ENCODE measurements at regions not wholly inside any gene's neighbourhood (a gene's known extent, or its start where the extent isn't known, plus 50 kb on each side); places are given as distances from the start of the nearest gene placed in this dataset.
A peak's percentile ranks its signal among the peaks of the same experiment; 100 is the strongest.

DNA sequence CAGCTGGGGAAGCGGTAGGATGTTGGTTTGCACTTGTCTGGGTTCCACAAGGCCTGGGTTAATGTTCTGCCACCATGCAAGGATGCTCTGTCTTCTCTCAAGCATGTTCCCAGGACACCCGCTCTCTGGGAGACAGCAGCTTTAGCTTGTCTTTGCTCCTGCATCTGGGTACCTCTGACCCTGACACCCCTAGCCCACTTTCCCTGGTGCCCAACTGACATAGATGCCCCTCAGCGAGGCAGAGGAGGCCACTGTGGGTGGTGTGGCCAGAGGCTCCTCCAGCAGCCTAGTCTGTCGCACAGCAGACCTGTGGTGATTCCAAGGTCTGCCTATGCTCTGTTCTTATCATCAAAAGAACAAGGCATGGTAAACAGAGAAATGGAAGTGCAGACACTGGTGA, 83.6 kb upstream of the ALDH1L1 start:
- WGBS, 2 experiments (ENCODE audit: extremely low coverage in 2 of 2, insufficient read length in 1 of 2): no CpG with 5 or more reads among the region's 4 CpGs
- dilution Hi-C loops (cut with HindIII; ENCODE audit: low sequenced_read_pairs, unreplicated experiment): no loop called here
- no peak for ATAC-seq (ENCODE audit: low read depth)

More for the DNA sequence above, 83.6 kb upstream of the ALDH1L1 start:
- Histone ChIP-seq H3K4me2 (ENCODE audit: low read depth, low read length) (no peak overlapping the region), H2AK5ac (ENCODE audit: low read depth, low read length) (no peak overlapping the region), H3K4ac (ENCODE audit: low read depth, low read length) (0 out of 2 replicates have a peak overlapping the region, but pooled peaks have one; percentile 3), H4K5ac (ENCODE audit: low read depth, low read length) (no peak overlapping the region), H3K4me1 (ENCODE audit: control insufficient read depth, insufficient read depth, low read length) (peaks cover 15% of the 10 kb centered on the region), H3K27me3 (ENCODE audit: control insufficient read depth, insufficient read depth, low read length) (no peaks in the 10 kb centered on the region), H2AFZ (replicated peaks; ENCODE audit: low read length, poor library complexity) (no peak overlapping the region), H2BK120ac (ENCODE audit: low read depth, low read length) (no peak overlapping the region), H3K56ac (ENCODE audit: extremely low read depth, insufficient read depth, low read length) (no peak overlapping the region), H2BK15ac (ENCODE audit: low read depth, low read length) (no peak overlapping the region), H3K4me3 (ENCODE audit: insufficient read depth, low read depth, low read length) (no peak overlapping the region), H2BK5ac (ENCODE audit: low read depth, low read length, poor library complexity, severe bottlenecking) (no peak overlapping the region), H2BK20ac (ENCODE audit: low read depth, low read length) (no peak overlapping the region), H4K8ac (ENCODE audit: low read depth in 2 of 2, low read length in 2 of 2) (no peak overlapping the region), H3K27ac (ENCODE audit: insufficient read depth, low read length) (no peak overlapping the region), H3K9me1 (ENCODE audit: insufficient read depth, low read length) (peaks cover 15% of the 10 kb centered on the region), H3K9me3 (ENCODE audit: control insufficient read depth, insufficient read depth, low read length) (peaks cover 4% of the 10 kb centered on the region), H3K14ac (replicated peaks; ENCODE audit: low read depth, low read length) (no peak overlapping the region), H3K36me3 (ENCODE audit: control insufficient read depth, insufficient read depth, low read length) (no peaks in the 10 kb centered on the region), H3K79me1 (ENCODE audit: low read depth in 1 of 2, low read length in 2 of 2) (no peaks in the 10 kb centered on the region), H3K18ac (ENCODE audit: low read depth, low read length) (no peak overlapping the region), H4K20me1 (ENCODE audit: insufficient read depth, low read length) (no peaks in the 10 kb centered on the region), H3K9ac (ENCODE audit: low read depth, low read length) (no peak overlapping the region), H3K23ac (ENCODE audit: low read depth, low read length) (no peak overlapping the region), H2AK9ac (replicated peaks; ENCODE audit: low read depth, low read length, poor library complexity) (peak overlapping the region; percentile 13), H4K91ac (ENCODE audit: insufficient read depth, low read depth, low read length) (no peak overlapping the region)
- BruUV-seq (replicated peaks): no TSS peak
- TF ChIP-seq MXI1 (IDR thresholded peaks at IDR 0.05; ENCODE audit: borderline replicate concordance, low read depth, low read length) (no peak), MAFK (IDR thresholded peaks at IDR 0.05; ENCODE audit: low read depth, low read length) (no peak), RFX5 (IDR thresholded peaks at IDR 0.05; ENCODE audit: low read depth, low read length) (no peak), SMC3 (IDR thresholded peaks at IDR 0.05; ENCODE audit: low read depth, low read length) (no peak), BHLHE40 (IDR thresholded peaks at IDR 0.05; ENCODE audit: low read depth, low read length) (no peak), NFE2L2 (IDR thresholded peaks at IDR 0.05; ENCODE audit: low read depth, low read length) (no peak), CHD1 (IDR thresholded peaks at IDR 0.05; ENCODE audit: low read depth, low read length) (no peak), MAZ (IDR thresholded peaks at IDR 0.05; ENCODE audit: borderline replicate concordance, low read depth, low read length) (no peak), CEBPB (IDR thresholded peaks at IDR 0.05; ENCODE audit: low read depth, low read length) (no peak), POLR2A (IDR thresholded peaks at IDR 0.05; ENCODE audit: low read depth, low read length) (no peak), FOS (IDR thresholded peaks at IDR 0.05; ENCODE audit: low read depth, low read length) (no peak), RAD21 (IDR thresholded peaks at IDR 0.05; ENCODE audit: low read length) (no peak), RCOR1 (IDR thresholded peaks at IDR 0.05; ENCODE audit: insufficient replicate concordance, low read length) (no peak)
- TF ChIP-seq, protein P1, sequence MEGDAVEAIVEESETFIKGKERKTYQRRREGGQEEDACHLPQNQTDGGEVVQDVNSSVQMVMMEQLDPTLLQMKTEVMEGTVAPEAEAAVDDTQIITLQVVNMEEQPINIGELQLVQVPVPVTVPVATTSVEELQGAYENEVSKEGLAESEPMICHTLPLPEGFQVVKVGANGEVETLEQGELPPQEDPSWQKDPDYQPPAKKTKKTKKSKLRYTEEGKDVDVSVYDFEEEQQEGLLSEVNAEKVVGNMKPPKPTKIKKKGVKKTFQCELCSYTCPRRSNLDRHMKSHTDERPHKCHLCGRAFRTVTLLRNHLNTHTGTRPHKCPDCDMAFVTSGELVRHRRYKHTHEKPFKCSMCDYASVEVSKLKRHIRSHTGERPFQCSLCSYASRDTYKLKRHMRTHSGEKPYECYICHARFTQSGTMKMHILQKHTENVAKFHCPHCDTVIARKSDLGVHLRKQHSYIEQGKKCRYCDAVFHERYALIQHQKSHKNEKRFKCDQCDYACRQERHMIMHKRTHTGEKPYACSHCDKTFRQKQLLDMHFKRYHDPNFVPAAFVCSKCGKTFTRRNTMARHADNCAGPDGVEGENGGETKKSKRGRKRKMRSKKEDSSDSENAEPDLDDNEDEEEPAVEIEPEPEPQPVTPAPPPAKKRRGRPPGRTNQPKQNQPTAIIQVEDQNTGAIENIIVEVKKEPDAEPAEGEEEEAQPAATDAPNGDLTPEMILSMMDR (conservative IDR thresholded peaks at IDR 0.05; ENCODE audit: low read depth, low read length): no peak
- TF ChIP-seq, protein P2, sequence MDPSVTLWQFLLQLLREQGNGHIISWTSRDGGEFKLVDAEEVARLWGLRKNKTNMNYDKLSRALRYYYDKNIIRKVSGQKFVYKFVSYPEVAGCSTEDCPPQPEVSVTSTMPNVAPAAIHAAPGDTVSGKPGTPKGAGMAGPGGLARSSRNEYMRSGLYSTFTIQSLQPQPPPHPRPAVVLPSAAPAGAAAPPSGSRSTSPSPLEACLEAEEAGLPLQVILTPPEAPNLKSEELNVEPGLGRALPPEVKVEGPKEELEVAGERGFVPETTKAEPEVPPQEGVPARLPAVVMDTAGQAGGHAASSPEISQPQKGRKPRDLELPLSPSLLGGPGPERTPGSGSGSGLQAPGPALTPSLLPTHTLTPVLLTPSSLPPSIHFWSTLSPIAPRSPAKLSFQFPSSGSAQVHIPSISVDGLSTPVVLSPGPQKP (IDR thresholded peaks at IDR 0.05; ENCODE audit: borderline replicate concordance, low read depth, low read length): no peak
- TF ChIP-seq, protein P3, sequence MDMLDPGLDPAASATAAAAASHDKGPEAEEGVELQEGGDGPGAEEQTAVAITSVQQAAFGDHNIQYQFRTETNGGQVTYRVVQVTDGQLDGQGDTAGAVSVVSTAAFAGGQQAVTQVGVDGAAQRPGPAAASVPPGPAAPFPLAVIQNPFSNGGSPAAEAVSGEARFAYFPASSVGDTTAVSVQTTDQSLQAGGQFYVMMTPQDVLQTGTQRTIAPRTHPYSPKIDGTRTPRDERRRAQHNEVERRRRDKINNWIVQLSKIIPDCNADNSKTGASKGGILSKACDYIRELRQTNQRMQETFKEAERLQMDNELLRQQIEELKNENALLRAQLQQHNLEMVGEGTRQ (IDR thresholded peaks at IDR 0.05; ENCODE audit: low read depth, low read length): no peak
- POLR2A ChIA-PET (ENCODE audit: unreplicated experiment): no interaction called here
- in situ Hi-C loops (cut with MboI; ENCODE audit: low sequenced_read_pairs) (no loop called here), intact Hi-C loops (cut with micrococcal nuclease) (no loop called here)
- DNase-seq: no peak
- CTCF ChIA-PET: no interaction called here

All from IMR-90 (cell line).